Muscle layer of duodenum (tissue), 2 donors: ENCODE measurements at regions not wholly inside any gene's neighbourhood (a gene's known extent, or its start where the extent isn't known, plus 50 kb on each side); places are given as distances from the start of the nearest gene placed in this dataset.
A peak's percentile ranks its signal among the peaks of the same experiment; 100 is the strongest.

Experiments
- H3K27ac ChIP-seq: one replicate; pipeline ENCODE4 v1.7.0; 2013; ENCODE audit warnings: mild to moderate bottlenecking, low read length
- H3K27me3 ChIP-seq: one replicate; pipeline ENCODE4 v1.7.0; 2013; ENCODE audit warnings: low read depth, mild to moderate bottlenecking, control low read depth, low read length
- H3K36me3 ChIP-seq, 2 donors: one replicate each; pipeline ENCODE4 v1.7.0; 2013; ENCODE audit warnings: low read length in 2 of 2, control low read depth in 1 of 2, mild to moderate bottlenecking in 1 of 2; ENCODE audit not compliant: insufficient read depth in 2 of 2, control insufficient read depth in 1 of 2
- H3K4me1 ChIP-seq, 2 donors: one replicate each; pipeline ENCODE4 v1.7.0; 2013; ENCODE audit warnings: low read length in 2 of 2, mild to moderate bottlenecking in 2 of 2, control low read depth in 1 of 2, moderate library complexity in 1 of 2; ENCODE audit not compliant: insufficient read depth in 2 of 2, control insufficient read depth in 1 of 2
- H3K4me3 ChIP-seq, 2 donors: one replicate each; pipeline ENCODE4 v1.7.0; 2013; ENCODE audit warnings: low read length in 2 of 2, low read depth in 1 of 2, mild to moderate bottlenecking in 1 of 2
- H3K9me3 ChIP-seq, 2 donors: one replicate each; pipeline ENCODE4 v1.7.0; 2013; ENCODE audit warnings: low read length in 2 of 2, control low read depth in 1 of 2, mild to moderate bottlenecking in 1 of 2; ENCODE audit not compliant: control insufficient read depth in 1 of 2
- donor health status: healthy.

- H3K4me3 ChIP-seq: no peak overlapping the region
Measured at GRCh38 chr5:116650964-116651363, 76.3 kb upstream of the SEMA6A start.

GRCh38 chr5:116650544-116650943 is 75.9 kb upstream of the SEMA6A start:
- no peaks in the 10 kb centered on the region for H3K36me3 ChIP-seq
- no peaks in the 10 kb centered on the region for H3K4me1 ChIP-seq
- no peaks in the 10 kb centered on the region for H3K27me3 ChIP-seq
- H3K9me3 ChIP-seq: no peaks in the 10 kb centered on the region
- H3K4me3 ChIP-seq: no peak overlapping the region
- H3K27ac ChIP-seq: no peak overlapping the region

More at GRCh38 chr5:116650964-116651363, 76.3 kb upstream of the SEMA6A start:
- no peak overlapping the region for H3K27ac ChIP-seq
- H3K4me1 ChIP-seq: no peaks in the 10 kb centered on the region
- H3K27me3 ChIP-seq: no peaks in the 10 kb centered on the region
- no peaks in the 10 kb centered on the region for H3K36me3 ChIP-seq
- no peaks in the 10 kb centered on the region for H3K9me3 ChIP-seq

GRCh38 chr5:116646611-116647289 is 72.1 kb upstream of the SEMA6A start:
- H3K27ac ChIP-seq: no peak overlapping the region
- H3K9me3 ChIP-seq: no peaks in the 10 kb centered on the region
- no peaks in the 10 kb centered on the region for H3K4me1 ChIP-seq
- H3K36me3 ChIP-seq: no peaks in the 10 kb centered on the region
- H3K27me3 ChIP-seq: no peaks in the 10 kb centered on the region
- no peak overlapping the region for H3K4me3 ChIP-seq

- Histone ChIP-seq H3K4me1 (no peaks in the 10 kb centered on the region), H3K27me3 (no peaks in the 10 kb centered on the region), H3K4me3 (no peak overlapping the region), H3K36me3 (no peaks in the 10 kb centered on the region), H3K27ac (no peak overlapping the region), H3K9me3 (no peaks in the 10 kb centered on the region)
Measured at GRCh38 chr5:116645627-116646026, 71.0 kb upstream of the SEMA6A start.

- Histone ChIP-seq H3K4me3 (no peak overlapping the region), H3K9me3 (no peaks in the 10 kb centered on the region), H3K4me1 (no peaks in the 10 kb centered on the region), H3K36me3 (no peaks in the 10 kb centered on the region), H3K27me3 (no peaks in the 10 kb centered on the region), H3K27ac (no peak overlapping the region)
Measured at GRCh38 chr5:116640236-116640635, 65.6 kb upstream of the SEMA6A start.

GRCh38 chr5:116637149-116637740 is 62.6 kb upstream of the SEMA6A start:
- Histone ChIP-seq H3K4me3 (no peak overlapping the region), H3K9me3 (no peaks in the 10 kb centered on the region), H3K27ac (no peak overlapping the region), H3K36me3 (no peaks in the 10 kb centered on the region), H3K4me1 (no peaks in the 10 kb centered on the region), H3K27me3 (no peaks in the 10 kb centered on the region)

- Histone ChIP-seq H3K27ac (no peak overlapping the region), H3K4me3 (no peak overlapping the region), H3K4me1 (no peaks in the 10 kb centered on the region), H3K27me3 (no peaks in the 10 kb centered on the region), H3K9me3 (no peaks in the 10 kb centered on the region), H3K36me3 (no peaks in the 10 kb centered on the region)
Measured at GRCh38 chr5:116632890-116633289, 58.3 kb upstream of the SEMA6A start.

GRCh38 chr5:116631147-116631546 is 56.5 kb upstream of the SEMA6A start:
- no peaks in the 10 kb centered on the region for H3K27me3 ChIP-seq
- H3K4me3 ChIP-seq: no peak overlapping the region
- H3K36me3 ChIP-seq: no peaks in the 10 kb centered on the region
- H3K27ac ChIP-seq: no peak overlapping the region
- no peaks in the 10 kb centered on the region for H3K9me3 ChIP-seq
- no peaks in the 10 kb centered on the region for H3K4me1 ChIP-seq

GRCh38 chr5:116629168-116629567 is 54.5 kb upstream of the SEMA6A start:
- no peak overlapping the region for H3K4me3 ChIP-seq
- no peaks in the 10 kb centered on the region for H3K36me3 ChIP-seq
- peaks cover 0 to 7% of the 10 kb centered on the region in 2 donors for H3K4me1 ChIP-seq
- H3K27ac ChIP-seq: no peak overlapping the region
- H3K27me3 ChIP-seq: no peaks in the 10 kb centered on the region
- H3K9me3 ChIP-seq: no peaks in the 10 kb centered on the region

GRCh38 chr5:116626945-116627679 is 52.5 kb upstream of the SEMA6A start:
- Histone ChIP-seq H3K27me3 (no peaks in the 10 kb centered on the region), H3K4me1 (peaks cover 0 to 7% of the 10 kb centered on the region in 2 donors), H3K4me3 (no peak overlapping the region), H3K36me3 (no peaks in the 10 kb centered on the region), H3K9me3 (no peaks in the 10 kb centered on the region), H3K27ac (peak overlapping the region; percentile 47)

GRCh38 chr5:116626272-116626723 is 51.7 kb upstream of the SEMA6A start:
- Histone ChIP-seq H3K36me3 (no peaks in the 10 kb centered on the region), H3K9me3 (no peaks in the 10 kb centered on the region), H3K4me3 (no peak overlapping the region), H3K27me3 (no peaks in the 10 kb centered on the region), H3K27ac (peak overlapping the region; percentile 47), H3K4me1 (peaks cover 0 to 7% of the 10 kb centered on the region in 2 donors)
